Sigmoid colon (tissue), 6 donors: ENCODE measurements at regions not wholly inside any gene's neighbourhood (a gene's known extent, or its start where the extent isn't known, plus 50 kb on each side); places are given as distances from the start of the nearest gene placed in this dataset.

ENCODE experiments used
- DNase-seq: peaks from one replicate; pipeline ENCODE4 v3.0.0-alpha.2; 2019
- H3K27ac ChIP-seq, 4 donors: fragments of 200-600 bp; sonication (generic); one replicate each; pipeline ENCODE4 v1.5.1; 2016 to 2019; ENCODE audit warnings: mild to moderate bottlenecking in 1 of 4
- H3K27me3 ChIP-seq, 3 donors: fragments of 200-600 bp; sonication (generic); one replicate each; pipeline ENCODE4 v1.5.1; 2019; ENCODE audit warnings: mild to moderate bottlenecking in 1 of 3
- H3K36me3 ChIP-seq, 4 donors: fragments of 200-600 bp; sonication (generic); one replicate each; pipeline ENCODE4 v1.5.1; 2016 to 2019
- H3K4me1 ChIP-seq, 4 donors: fragments of 200-600 bp; sonication (generic); one replicate each; pipeline ENCODE4 v1.5.1; 2017 to 2019
- H3K4me3 ChIP-seq, 4 donors: fragments of 200-600 bp; sonication (generic); one replicate each; pipeline ENCODE4 v1.5.1; 2017 to 2019; ENCODE audit warnings: mild to moderate bottlenecking in 2 of 4, moderate library complexity in 1 of 4
- H3K9me3 ChIP-seq, 4 donors: fragments of 200-600 bp in 3 of 4; sonication (generic) in 3 of 4; one replicate each; pipeline versions ENCODE4 v1.5.1 to v1.6.1; 2013 to 2019
- EP300 ChIP-seq, 4 donors: sonication (generic); formaldehyde crosslinking; IDR thresholded peaks; one replicate each; pipeline ENCODE4 v1.6.1; 2017; ENCODE audit warnings: antibody characterized with exemption in 4 of 4
- POLR2A ChIP-seq, 2 donors: fragments of 450-650 bp; IDR thresholded peaks; one replicate each; pipeline ENCODE4 v1.6.1; 2016; ENCODE audit warnings: antibody characterized with exemption in 2 of 2, mild to moderate bottlenecking in 2 of 2, moderate library complexity in 2 of 2
- POLR2AphosphoS5 ChIP-seq, 4 donors: sonication (generic); formaldehyde crosslinking; IDR thresholded peaks; one replicate each; pipeline ENCODE4 v1.6.1; 2017; ENCODE audit warnings: antibody characterized with exemption in 4 of 4
- WGBS, 2 donors: extraction: QIAGEN DNeasy Blood & Tissue Kit; methylation state at CpG; one replicate each; pipeline ENCODE4 v1.1.7; 2013; 5-methylcytosine and 5-hydroxymethylcytosine counted together
- intact Hi-C: fragments of 100-400 bp; cut with DNase I; formaldehyde crosslinking; loops from one replicate; pipeline ENCODE4 v1.15.1; 2023
- TF ChIP-seq, protein P1 (sequence below), 4 experiments: fragments of 450-650 bp in 3 of 4; fragments of 200-600 bp in 1 of 4; IDR thresholded peaks; one replicate each; pipeline ENCODE4 v1.5.1; 2016 to 2019; ENCODE audit warnings: antibody characterized with exemption in 4 of 4, mild to moderate bottlenecking in 3 of 4, moderate library complexity in 2 of 4
- donor health status: healthy with polysubstance abuse.
- donor health status: healthy.

DNA sequence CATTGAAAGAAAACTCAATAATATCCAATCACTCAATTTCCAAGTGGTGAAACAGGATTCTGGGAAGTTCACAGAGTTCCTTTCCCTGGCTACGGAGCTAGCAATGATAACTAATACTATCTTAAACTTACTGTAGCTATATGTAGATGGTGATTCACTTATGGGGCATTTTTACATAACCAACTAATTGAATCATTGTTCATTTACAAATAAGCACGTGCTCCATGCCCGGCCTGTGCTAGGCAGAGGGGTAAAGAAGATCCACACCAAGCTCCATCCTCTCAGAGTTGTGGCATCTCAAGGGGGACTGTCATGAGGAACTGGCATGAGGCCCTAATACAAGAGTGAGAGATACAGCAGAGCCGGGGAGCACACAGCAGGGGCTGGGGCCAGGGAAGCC, 176.3 kb downstream of the ANKRD30B start:
- 92 to 93% methylated on average over 4 of the region's 4 CpGs for WGBS, 2 donors
- intact Hi-C loops, result no loop called here

GRCh38 chr18:14925281-14925709, 177.3 kb downstream of the ANKRD30B start:
- intact Hi-C loops, result no loop called here
- WGBS, 2 donors, result 70 to 78% methylated on average over 3 of the region's 3 CpGs

More for the DNA sequence above, 176.3 kb downstream of the ANKRD30B start:
- H3K9me3 ChIP-seq, result no peaks in the 10 kb centered on the region
- no peaks in the 10 kb centered on the region for H3K4me1 ChIP-seq
- H3K4me3 ChIP-seq, result no peak overlapping the region
- H3K27me3 ChIP-seq, result no peaks in the 10 kb centered on the region
- no peaks in the 10 kb centered on the region for H3K36me3 ChIP-seq
- DNase-seq, result no peak
- TF ChIP-seq POLR2A (IDR thresholded peaks at IDR 0.05) (no peak), POLR2AphosphoS5 (IDR thresholded peaks at IDR 0.05) (no peak), EP300 (IDR thresholded peaks at IDR 0.05) (no peak)
- TF ChIP-seq, protein P1, sequence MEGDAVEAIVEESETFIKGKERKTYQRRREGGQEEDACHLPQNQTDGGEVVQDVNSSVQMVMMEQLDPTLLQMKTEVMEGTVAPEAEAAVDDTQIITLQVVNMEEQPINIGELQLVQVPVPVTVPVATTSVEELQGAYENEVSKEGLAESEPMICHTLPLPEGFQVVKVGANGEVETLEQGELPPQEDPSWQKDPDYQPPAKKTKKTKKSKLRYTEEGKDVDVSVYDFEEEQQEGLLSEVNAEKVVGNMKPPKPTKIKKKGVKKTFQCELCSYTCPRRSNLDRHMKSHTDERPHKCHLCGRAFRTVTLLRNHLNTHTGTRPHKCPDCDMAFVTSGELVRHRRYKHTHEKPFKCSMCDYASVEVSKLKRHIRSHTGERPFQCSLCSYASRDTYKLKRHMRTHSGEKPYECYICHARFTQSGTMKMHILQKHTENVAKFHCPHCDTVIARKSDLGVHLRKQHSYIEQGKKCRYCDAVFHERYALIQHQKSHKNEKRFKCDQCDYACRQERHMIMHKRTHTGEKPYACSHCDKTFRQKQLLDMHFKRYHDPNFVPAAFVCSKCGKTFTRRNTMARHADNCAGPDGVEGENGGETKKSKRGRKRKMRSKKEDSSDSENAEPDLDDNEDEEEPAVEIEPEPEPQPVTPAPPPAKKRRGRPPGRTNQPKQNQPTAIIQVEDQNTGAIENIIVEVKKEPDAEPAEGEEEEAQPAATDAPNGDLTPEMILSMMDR (IDR thresholded peaks at IDR 0.05), result no peak
- H3K27ac ChIP-seq, result no peak overlapping the region

GRCh38 chr18:14927701-14928100, 179.7 kb downstream of the ANKRD30B start:
- H3K27me3 ChIP-seq, result no peaks in the 10 kb centered on the region
- WGBS, 2 donors, result 77 to 82% methylated on average over 3 of the region's 3 CpGs
- no peaks in the 10 kb centered on the region for H3K4me1 ChIP-seq
- no peaks in the 10 kb centered on the region for H3K9me3 ChIP-seq
- intact Hi-C loops, result no loop called here
- DNase-seq, result no peak
- no peak overlapping the region for H3K27ac ChIP-seq
- TF ChIP-seq POLR2A (IDR thresholded peaks at IDR 0.05) (no peak), EP300 (IDR thresholded peaks at IDR 0.05) (no peak), POLR2AphosphoS5 (IDR thresholded peaks at IDR 0.05) (no peak)
- TF ChIP-seq, protein P1 (IDR thresholded peaks at IDR 0.05), result no peak
- H3K36me3 ChIP-seq, result no peaks in the 10 kb centered on the region
- no peak overlapping the region for H3K4me3 ChIP-seq

More at GRCh38 chr18:14925281-14925709, 177.3 kb downstream of the ANKRD30B start:
- H3K4me1 ChIP-seq, result no peaks in the 10 kb centered on the region
- no peaks in the 10 kb centered on the region for H3K9me3 ChIP-seq
- no peak overlapping the region for H3K27ac ChIP-seq
- no peaks in the 10 kb centered on the region for H3K36me3 ChIP-seq
- TF ChIP-seq POLR2AphosphoS5 (IDR thresholded peaks at IDR 0.05) (no peak), POLR2A (IDR thresholded peaks at IDR 0.05) (no peak), EP300 (IDR thresholded peaks at IDR 0.05) (no peak)
- TF ChIP-seq, protein P1 (IDR thresholded peaks at IDR 0.05), result no peak
- no peaks in the 10 kb centered on the region for H3K27me3 ChIP-seq
- DNase-seq, result no peak
- H3K4me3 ChIP-seq, result no peak overlapping the region

DNA sequence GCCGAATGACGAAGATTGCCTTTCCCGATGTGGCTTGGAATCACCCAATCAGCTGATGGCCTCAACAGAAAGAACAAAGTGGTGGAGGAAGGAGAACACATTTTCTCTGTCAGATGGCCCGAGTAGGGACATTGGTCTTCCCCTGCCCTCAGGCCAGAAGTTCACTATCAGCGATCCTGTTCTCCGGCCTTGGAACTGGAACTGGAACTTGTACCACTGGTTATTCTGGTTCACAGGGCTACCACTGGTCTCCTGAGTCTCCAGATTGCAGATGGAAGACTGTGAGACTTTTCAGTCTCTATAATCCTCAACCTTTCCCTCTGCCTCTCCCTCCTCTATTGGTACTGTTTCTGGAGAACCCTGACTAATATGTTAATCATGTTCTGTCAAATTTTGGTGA, 180.4 kb downstream of the ANKRD30B start:
- Histone ChIP-seq H3K9me3 (no peaks in the 10 kb centered on the region), H3K36me3 (no peaks in the 10 kb centered on the region), H3K4me3 (no peak overlapping the region), H3K27ac (no peak overlapping the region), H3K4me1 (no peaks in the 10 kb centered on the region), H3K27me3 (no peaks in the 10 kb centered on the region)
- intact Hi-C loops, result no loop called here
- TF ChIP-seq POLR2AphosphoS5 (IDR thresholded peaks at IDR 0.05) (no peak), POLR2A (IDR thresholded peaks at IDR 0.05) (no peak), EP300 (IDR thresholded peaks at IDR 0.05) (no peak)
- TF ChIP-seq, protein P1 (IDR thresholded peaks at IDR 0.05), result no peak
- 86 to 95% methylated on average over 6 of the region's 6 CpGs for WGBS, 2 donors
- no peak for DNase-seq

- WGBS, 2 donors, result 67 to 89% methylated on average over 3 of the region's 3 CpGs
- TF ChIP-seq POLR2A (IDR thresholded peaks at IDR 0.05), result no peak
- TF ChIP-seq, protein P1 (IDR thresholded peaks at IDR 0.05), result no peak
- no peak for TF ChIP-seq POLR2AphosphoS5 (IDR thresholded peaks at IDR 0.05)
- TF ChIP-seq EP300 (IDR thresholded peaks at IDR 0.05), result no peak
- no peaks in the 10 kb centered on the region for H3K36me3 ChIP-seq
- H3K4me3 ChIP-seq, result no peak overlapping the region
- no peaks in the 10 kb centered on the region for H3K9me3 ChIP-seq
- intact Hi-C loops, result no loop called here
- no peaks in the 10 kb centered on the region for H3K27me3 ChIP-seq
- no peak for DNase-seq
- no peak overlapping the region for H3K27ac ChIP-seq
- H3K4me1 ChIP-seq, result no peaks in the 10 kb centered on the region
Measured at GRCh38 chr18:14930076-14930475, 182.1 kb downstream of the ANKRD30B start.
